ENCODE measurements at regions not wholly inside any gene's neighbourhood (a gene's known extent, or its start where the extent isn't known, plus 50 kb on each side); places are given as distances from the start of the nearest gene placed in this dataset.

DNA sequence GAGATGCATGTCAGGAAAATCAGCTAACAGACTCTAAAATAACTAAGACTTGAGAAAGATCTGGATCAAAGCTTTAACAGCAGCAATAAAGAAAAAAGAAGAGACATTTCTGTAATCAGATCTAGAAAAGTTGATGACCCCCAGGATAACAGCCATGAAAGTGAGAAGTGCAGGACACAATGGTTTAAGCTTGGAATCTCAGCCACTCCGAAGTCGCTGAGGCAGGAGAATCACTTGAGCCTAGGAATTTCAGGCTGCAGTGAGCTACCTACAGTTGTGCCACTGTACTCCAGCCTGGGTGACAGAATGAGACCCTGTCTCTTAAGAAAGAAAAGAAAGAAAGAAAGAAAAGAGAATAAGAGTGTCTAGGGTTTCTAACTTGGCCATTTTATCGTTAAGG lies 544.1 kb downstream of the CD83 start:
- ChIA-PET POLR2A (no interaction called here), CTCF (ENCODE audit: low intra/inter-chr PET ratio, low total read pairs) (no interaction called here)
- H3K9ac ChIP-seq (ENCODE audit: insufficient read depth, low read depth, low read length): no peak overlapping the region
- no peak overlapping the region for H3K27ac ChIP-seq (ENCODE audit: extremely low read length, insufficient read depth, low read length)
- no peak overlapping the region for H3K4me3 ChIP-seq (replicated peaks in 1 of 3; ENCODE audit: insufficient read depth in 1 of 3, low read depth in 2 of 3, low read length in 3 of 3)
- H3K36me3 ChIP-seq (replicated peaks in 1 of 2; ENCODE audit: control insufficient read depth in 1 of 2, insufficient read depth in 2 of 2, low read length in 2 of 2): no peaks in the 10 kb centered on the region
- H4K20me1 ChIP-seq (ENCODE audit: insufficient read depth, low read length): no peaks in the 10 kb centered on the region
- H3K27me3 ChIP-seq (ENCODE audit: control insufficient read depth in 1 of 2, insufficient read depth in 2 of 2, low read length in 2 of 2): 0 out of 5 replicates have a peak, but pooled peaks cover 0 to 2% of the 10 kb centered on the region in 2 experiments
- intact Hi-C loops (cut with micrococcal nuclease; ENCODE audit: unreplicated experiment) (no loop called here), in situ Hi-C loops (cut with HindIII; ENCODE audit: extremely low pct_ligation_motif_present, low pct_unique_long_range_greater_than_20kb) (no loop called here)
- BruUV-seq (replicated peaks): no TSS peak
- WGBS (ENCODE audit: low lambda C conversion rate): 59% methylated on average over 3 of the region's 3 CpGs
- TF ChIP-seq MYNN (CRISPR knock-in tag; IDR thresholded peaks at IDR 0.05; ENCODE audit: low read depth) (no peak), FIP1L1 (IDR thresholded peaks at IDR 0.05; ENCODE audit: borderline replicate concordance, insufficient read depth, low read depth, low read length) (no peak), IKZF4 (CRISPR knock-in tag; IDR thresholded peaks at IDR 0.05; ENCODE audit: borderline replicate concordance, low read depth, not compliant biosample characterization) (no peak), U2AF1 (optimal IDR thresholded peaks at IDR 0.05; ENCODE audit: low read depth, low read length) (no peak), ZSCAN21 (CRISPR knock-in tag; IDR thresholded peaks at IDR 0.05; ENCODE audit: borderline replicate concordance) (no peak)
- TF ChIP-seq, protein P1, sequence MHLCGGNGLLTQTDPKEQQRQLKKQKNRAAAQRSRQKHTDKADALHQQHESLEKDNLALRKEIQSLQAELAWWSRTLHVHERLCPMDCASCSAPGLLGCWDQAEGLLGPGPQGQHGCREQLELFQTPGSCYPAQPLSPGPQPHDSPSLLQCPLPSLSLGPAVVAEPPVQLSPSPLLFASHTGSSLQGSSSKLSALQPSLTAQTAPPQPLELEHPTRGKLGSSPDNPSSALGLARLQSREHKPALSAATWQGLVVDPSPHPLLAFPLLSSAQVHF (CRISPR knock-in tag; IDR thresholded peaks at IDR 0.05): no peak
- H3K4me2 ChIP-seq (ENCODE audit: low read depth, low read length): no peak overlapping the region
- no peak for ATAC-seq
- FAIRE-seq: no peak
- H3K4me1 ChIP-seq (ENCODE audit: insufficient read depth, low read length): no peaks in the 10 kb centered on the region
- no peak overlapping the region for H2AFZ ChIP-seq (ENCODE audit: low read length)
- DNase-seq (ENCODE audit: low spot score): no peak
- no peaks in the 10 kb centered on the region for H3K79me2 ChIP-seq (ENCODE audit: insufficient read depth, low read length)
- H3K9me3 ChIP-seq (ENCODE audit: low read length): no peaks in the 10 kb centered on the region

DNA sequence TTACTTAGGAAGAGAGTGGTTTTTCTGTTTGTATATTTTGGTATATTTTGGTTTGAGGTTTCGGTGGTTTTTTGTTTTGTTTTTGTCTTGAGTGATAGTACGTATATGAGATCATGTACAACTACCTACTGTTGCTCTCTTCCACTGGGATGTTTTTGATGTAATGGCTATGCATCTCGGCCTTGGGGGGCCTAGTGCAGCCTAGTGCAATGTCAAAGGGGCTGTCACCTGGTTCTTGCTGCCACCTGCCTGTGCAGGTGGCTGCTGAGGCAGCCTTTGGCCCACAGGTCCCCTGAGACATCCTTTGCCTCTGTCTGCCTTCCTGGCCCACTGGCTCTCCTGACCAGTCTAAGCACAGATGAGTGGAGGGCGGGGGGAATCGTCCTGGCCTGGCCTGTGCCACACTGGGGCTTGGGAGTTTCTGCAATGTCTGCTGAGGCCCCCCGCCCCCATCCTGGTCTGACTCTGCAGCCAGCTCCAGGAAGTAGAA lies 546.6 kb downstream of the CD83 start:
- POLR2A ChIA-PET: no interaction called here
- Histone ChIP-seq H3K27me3 (ENCODE audit: control insufficient read depth in 1 of 2, insufficient read depth in 2 of 2, low read length in 2 of 2) (no peaks in the 10 kb centered on the region), H3K9me3 (ENCODE audit: low read length) (no peaks in the 10 kb centered on the region), H3K36me3 (replicated peaks in 1 of 2; ENCODE audit: control insufficient read depth in 1 of 2, insufficient read depth in 2 of 2, low read length in 2 of 2) (no peaks in the 10 kb centered on the region), H2AFZ (ENCODE audit: low read length) (no peak overlapping the region), H3K79me2 (ENCODE audit: insufficient read depth, low read length) (no peaks in the 10 kb centered on the region), H3K9ac (ENCODE audit: insufficient read depth, low read depth, low read length) (no peak overlapping the region), H3K4me1 (ENCODE audit: insufficient read depth, low read length) (no peaks in the 10 kb centered on the region), H3K27ac (ENCODE audit: extremely low read length, insufficient read depth, low read length) (no peak overlapping the region), H4K20me1 (ENCODE audit: insufficient read depth, low read length) (no peaks in the 10 kb centered on the region), H3K4me2 (ENCODE audit: low read depth, low read length) (no peak overlapping the region), H3K4me3 (replicated peaks in 1 of 3; ENCODE audit: insufficient read depth in 1 of 3, low read depth in 2 of 3, low read length in 3 of 3) (no peak overlapping the region)
- CTCF ChIA-PET (ENCODE audit: low intra/inter-chr PET ratio, low total read pairs): no interaction called here
- intact Hi-C loops (cut with micrococcal nuclease; ENCODE audit: unreplicated experiment) (no loop called here), in situ Hi-C loops (cut with HindIII; ENCODE audit: extremely low pct_ligation_motif_present, low pct_unique_long_range_greater_than_20kb) (no loop called here)
- DNase-seq (ENCODE audit: low spot score): no peak
- BruUV-seq (replicated peaks): no TSS peak
- no peak for FAIRE-seq
- ATAC-seq: no peak
- WGBS (ENCODE audit: low lambda C conversion rate): 31% methylated on average over 6 of the region's 6 CpGs
- TF ChIP-seq ARID2 (CRISPR knock-in tag; IDR thresholded peaks at IDR 0.05; ENCODE audit: borderline replicate concordance) (no peak), SAP130 (CRISPR knock-in tag; IDR thresholded peaks at IDR 0.05; ENCODE audit: low read depth) (no peak), ZNF773 (CRISPR knock-in tag; IDR thresholded peaks at IDR 0.05; ENCODE audit: borderline replicate concordance) (no peak), ZNF430 (CRISPR knock-in tag; IDR thresholded peaks at IDR 0.05) (no peak), ZSCAN30 (CRISPR knock-in tag; IDR thresholded peaks at IDR 0.05) (no peak), ZNF772 (CRISPR knock-in tag; IDR thresholded peaks at IDR 0.05) (no peak)

Measured in HepG2 (cell line).